GM03348 (cell line): ENCODE measurements at regions not wholly inside any gene's neighbourhood (a gene's known extent, or its start where the extent isn't known, plus 50 kb on each side); places are given as distances from the start of the nearest gene placed in this dataset.

ENCODE experiments used
- DNase-seq: peaks from one replicate; pipeline ENCODE4 v3.0.0; 2012; ENCODE audit warnings: low spot score

DNA sequence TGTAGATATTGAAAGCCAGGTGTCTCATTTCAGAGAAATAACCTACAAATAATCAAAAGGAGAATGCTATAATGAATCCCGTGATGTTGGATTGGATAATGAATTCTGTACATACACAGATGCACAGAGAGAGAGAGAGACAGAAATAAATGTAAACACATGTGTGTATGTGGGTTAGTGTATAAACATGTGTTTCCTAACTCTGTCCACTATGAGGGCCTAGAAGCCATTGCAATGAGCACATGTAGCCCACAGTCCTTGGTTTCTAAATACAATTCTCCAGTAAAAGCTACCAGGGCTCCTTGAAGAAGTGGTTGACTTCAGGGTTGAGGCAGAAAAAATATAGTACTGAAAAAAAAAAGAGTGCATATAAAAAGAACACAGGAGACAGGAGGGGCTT lies 109.5 kb downstream of the INHBB start:
- no peak for DNase-seq

DNA sequence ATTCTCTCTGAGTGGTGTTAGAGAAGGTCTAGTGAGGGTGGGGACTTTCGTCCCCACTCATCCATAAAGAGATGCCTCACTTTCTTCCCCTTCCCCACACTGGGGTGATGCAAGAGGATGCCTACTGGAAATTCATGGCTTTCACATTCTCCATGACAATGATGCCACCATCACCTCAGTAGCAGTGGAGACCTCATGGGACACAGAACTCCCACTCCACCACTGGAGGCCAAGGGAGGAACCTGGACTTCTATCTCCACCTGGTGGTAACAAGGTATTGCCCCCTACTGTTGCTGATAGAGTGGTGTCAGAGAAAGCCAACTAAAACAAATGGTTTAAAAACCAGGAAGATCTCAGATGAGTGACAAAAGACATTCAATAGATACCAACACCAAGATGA lies 110.9 kb downstream of the INHBB start:
- DNase-seq = no peak

DNA sequence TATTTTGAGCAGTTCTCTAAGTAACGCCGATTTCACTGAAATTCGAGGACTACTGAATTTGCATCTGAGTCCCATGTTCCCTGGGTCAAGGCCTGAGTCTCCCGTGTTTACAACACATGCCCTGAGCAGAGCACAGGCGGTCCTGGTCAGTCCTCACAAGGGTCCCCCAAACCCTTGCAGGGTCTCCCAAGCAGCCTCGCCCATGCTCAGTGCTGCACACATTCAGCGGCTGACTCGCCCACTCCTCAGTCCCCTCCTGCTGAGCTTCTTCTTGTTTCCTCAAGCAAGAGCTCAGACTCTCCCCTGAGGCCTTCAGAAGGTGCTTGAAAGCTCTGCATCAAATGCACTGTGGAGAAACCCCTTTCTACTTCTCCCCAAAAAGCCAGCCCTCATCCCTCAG lies 114.6 kb downstream of the INHBB start:
- no peak for DNase-seq

DNA sequence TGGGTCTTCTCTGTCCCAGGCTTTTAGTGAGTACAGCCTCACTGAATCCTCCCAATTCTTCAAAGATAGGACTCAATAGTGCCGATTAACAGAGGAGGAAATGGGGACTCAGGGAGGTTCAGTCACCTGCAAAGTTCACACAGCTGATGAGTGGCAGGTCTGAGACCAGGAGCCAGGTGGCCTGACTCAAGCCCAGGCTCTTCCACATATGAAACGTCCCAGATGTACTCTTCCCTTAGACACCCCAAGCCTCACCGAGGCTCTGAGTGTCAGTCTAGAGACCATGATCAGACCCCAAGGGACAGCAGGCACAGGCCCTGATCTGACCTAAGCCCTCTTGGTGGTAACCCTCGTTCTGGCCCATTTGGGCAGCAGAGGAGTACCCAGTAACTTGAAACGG lies 115.2 kb downstream of the INHBB start:
- no peak for DNase-seq

DNA sequence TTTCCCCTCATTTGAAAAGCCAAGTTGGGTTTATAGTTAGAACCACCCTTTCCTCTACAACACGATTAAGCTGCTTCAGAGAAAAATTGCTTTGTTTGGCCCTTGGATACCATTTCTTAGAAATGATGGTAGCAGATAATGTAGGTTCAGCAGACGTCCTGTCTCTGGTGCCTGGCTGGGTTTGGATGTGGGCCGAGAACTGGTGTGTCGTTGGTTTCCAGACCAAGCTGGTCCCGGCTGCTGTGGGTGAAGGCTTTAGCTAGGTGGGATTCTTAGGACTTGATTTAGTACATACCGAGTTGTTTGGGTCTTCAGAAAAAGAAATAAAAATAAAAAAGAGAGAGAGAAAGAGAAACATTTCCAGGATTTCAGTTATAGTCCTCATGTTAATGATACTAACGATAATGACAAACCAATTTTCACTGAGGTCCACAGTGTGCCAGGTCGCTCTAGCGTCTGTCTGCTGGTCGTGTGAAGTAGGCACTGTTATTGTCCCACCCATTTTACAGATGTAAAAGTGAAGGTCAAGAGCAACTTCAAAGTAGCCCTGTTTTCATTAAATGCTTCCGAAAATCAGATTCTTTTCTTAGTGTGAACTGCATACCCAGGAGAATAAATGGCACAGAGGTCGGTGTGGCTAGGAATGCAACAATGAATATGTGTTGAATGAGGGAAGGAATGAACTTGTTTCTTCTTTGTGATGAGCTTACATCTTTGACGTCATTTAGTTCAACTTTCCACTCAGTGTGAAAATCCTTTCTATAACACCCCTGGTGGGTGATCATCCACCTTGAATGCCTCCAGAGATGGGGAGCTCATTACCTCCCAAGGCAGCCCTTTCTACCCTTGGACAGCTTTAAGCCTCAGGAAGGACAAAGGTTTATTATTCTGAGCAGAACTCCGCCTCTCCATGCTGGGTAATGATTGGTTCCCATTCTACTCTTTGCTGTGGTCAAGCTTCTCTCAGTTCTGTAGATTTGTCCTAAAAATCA lies 115.9 kb downstream of the INHBB start:
- no peak for DNase-seq

DNA sequence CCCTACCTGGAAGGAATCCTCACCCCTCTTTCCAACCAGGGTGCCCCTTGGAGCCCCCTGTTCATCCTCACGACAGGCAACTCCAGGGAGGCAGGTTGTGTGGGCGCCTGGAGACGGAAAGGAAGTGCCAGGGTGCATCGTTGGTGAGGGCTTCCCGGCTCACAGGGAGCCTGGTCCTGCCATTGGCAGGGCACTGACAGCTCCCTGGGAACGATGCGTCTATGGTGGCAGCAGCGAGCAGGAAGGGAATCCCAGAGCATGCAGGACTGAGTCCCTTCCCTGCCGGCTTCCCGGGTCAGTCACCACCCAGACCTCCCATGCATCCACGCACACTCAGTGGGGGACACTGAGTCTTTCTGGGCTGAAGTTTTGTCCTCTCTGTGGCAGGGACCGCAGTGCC lies 117.6 kb downstream of the INHBB start:
- DNase-seq = no peak

DNA sequence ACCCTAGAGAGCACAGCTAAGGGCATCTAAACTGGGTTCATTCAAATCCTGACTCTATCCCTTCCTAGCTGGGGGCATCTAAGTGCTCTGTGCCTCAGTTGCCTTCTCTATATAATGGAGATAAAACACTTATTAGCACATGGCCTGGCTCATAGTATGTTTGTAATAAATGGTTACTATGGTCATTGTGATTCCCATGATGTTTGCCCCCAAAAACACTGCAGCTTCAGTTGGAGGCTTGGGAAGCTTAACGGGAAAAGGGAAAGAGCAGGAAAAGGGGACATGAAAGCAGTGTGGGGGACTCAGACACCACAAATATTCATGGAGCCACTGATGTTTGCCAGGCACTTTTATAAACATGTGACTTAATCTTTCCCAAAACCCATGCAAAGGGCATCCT lies 118.1 kb downstream of the INHBB start:
- no peak for DNase-seq

DNA sequence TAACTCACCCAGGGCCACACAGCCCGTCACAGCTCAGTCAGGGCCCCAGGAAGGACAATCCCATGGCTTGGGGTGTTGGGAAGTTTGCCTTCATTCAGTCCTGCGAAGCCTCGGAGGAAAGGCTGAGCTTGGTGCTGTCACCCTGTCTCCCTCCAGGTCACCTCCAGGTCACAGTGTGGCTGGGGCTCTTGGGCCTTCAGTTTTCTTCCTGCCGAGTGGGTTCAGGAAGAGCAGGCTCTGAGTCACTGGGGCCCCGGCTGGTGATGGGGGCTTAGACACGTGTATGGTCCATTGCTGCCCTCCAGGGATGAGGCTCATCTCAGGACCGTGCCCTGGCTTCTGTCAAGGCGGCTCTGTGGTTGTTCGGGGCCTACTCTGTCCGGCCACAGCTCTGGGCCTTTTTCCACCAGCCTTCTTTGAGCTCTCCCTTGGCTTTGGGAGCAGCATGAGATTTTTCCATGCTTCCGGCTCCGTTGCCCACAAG lies 118.6 kb downstream of the INHBB start:
- no peak for DNase-seq

DNA sequence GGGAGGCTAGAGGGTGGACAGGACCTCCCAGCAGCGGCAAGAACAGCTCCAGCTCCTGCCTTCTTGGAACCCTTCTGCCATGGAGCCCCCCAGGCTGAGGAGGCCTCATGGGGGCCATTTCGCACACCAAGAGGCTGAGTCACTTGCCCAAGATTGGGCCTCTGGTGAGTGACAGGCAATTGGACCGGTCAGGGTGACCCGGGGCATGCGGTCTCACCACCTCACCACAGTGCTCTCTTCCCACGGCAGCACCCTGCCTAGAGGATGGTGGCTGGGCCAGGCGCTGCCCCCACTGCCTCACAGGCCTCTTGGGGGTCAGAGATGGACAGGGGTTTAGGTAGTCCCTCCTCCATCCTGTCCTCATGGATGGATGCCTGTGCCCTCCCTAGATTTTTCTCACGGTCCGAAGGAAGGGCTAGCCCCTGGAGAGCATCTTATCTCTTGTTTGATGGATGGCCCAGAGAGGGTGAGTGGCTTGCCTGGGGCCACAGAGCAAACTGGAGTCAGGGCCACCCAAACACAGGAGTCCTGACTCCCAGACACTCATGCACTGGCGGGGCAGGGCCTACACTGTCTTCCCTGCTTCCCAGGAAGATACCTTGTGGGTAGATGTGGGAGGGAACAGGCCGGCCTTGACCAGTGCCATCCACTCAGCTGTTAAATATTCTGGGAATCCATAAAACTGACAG lies 119.2 kb downstream of the INHBB start:
- DNase-seq = no peak

DNA sequence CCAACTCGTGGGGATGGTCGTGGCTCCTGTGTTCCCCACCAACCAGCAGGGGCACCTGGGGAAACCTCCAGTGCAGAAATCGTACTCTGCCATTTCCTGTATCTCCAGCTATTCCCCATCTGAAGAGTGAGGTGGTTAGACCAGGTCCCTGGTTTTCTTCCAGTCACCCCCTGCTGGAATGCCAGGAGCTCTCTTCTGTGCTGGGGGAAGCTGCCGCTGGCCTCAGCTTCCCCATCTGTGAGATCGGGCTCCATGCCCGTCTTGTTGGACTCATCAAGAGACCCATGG lies 119.7 kb downstream of the INHBB start:
- DNase-seq = no peak

DNA sequence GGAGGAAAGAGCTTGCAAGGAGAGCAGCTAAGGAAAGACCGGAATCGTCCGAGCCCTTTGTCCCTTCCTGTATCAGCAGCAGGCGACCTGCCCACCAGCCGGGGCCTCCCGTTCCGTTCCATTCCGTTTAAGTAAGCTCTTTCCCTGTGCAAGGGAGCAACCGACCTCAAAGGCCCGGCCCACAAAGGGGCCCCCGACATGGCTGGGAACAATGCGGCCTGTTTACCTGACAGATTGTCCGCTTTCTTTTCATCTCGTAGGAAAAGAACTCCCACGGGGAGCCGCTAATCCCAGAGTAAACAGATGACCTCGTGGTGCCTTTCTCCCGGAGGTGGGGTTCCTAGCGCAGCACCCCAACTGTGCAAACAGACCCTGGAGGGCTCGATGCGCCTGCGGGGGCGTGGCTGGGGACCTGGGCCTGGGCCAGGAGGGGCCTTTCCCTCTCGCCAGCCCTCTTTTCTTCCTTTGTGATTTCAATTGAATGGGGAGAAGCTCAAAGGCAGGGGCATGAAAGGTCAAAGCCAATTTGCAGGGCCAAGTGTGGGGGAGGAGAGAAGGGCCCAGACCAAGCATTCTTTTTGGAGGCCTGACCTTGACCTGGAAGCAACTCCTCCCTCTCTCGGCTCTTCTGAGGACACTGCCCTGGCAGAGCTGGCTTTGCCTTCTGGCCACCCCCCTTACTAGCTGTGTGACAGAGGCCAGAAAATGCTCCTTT lies 120.2 kb downstream of the INHBB start:
- no peak for DNase-seq

DNA sequence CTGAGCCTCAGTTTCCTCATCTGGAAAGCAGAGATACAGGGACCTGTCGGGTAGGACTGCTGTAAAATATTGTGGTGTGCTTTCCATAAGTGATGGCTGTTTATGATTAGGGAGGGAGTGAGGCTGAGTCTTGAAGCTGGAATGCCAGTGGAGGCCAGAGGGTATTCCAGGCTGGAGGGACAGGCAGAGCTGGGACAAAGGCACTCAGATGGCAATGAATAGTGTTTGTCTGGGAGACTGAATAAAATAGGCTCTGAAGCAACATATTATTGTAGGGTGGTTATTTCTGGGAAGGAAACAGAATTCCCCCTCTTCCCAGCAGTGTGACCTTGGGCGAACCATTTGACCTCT lies 120.7 kb downstream of the INHBB start:
- peak; percentile 32 for DNase-seq

DNA sequence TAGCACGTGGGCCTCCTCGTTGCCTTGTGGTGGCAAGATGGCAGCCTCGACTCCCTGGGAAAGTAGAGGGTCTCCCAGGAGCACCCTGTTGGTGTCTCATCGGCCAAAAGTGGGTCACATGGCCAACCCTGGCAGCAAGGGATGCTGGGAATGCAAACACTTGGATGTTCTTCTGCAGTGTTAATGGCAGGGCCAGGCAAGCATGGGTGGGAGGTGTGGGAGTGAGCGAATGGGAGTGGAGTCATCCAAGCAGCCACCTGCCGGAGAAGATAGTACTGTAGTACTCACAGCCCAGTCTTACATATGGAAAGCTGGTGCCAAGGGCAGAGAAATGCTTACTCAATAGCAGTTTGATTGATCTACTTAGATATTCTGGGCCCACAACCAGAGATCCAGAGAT lies 122.2 kb downstream of the INHBB start:
- DNase-seq = no peak

DNA sequence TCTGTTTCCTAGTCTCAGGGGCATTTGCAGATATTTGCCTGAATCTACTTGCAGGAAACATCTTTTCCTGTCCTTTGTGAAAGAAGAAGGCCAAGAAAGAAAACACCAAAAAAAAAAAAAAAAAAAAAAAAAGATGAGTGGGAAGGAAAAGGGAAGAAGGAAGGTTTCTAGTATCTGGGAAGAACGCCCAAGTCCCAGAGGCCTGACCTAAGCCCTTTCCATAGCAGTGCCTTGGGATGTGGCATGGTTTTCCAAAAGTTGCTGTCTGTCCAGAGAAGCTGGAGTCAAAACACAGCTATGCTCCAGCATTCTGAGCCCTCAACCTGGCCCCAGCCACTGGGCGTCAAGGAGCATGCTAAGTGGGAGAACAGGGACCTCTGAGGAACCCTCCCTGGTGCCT lies 123.5 kb downstream of the INHBB start:
- DNase-seq = peak; percentile 61

DNA sequence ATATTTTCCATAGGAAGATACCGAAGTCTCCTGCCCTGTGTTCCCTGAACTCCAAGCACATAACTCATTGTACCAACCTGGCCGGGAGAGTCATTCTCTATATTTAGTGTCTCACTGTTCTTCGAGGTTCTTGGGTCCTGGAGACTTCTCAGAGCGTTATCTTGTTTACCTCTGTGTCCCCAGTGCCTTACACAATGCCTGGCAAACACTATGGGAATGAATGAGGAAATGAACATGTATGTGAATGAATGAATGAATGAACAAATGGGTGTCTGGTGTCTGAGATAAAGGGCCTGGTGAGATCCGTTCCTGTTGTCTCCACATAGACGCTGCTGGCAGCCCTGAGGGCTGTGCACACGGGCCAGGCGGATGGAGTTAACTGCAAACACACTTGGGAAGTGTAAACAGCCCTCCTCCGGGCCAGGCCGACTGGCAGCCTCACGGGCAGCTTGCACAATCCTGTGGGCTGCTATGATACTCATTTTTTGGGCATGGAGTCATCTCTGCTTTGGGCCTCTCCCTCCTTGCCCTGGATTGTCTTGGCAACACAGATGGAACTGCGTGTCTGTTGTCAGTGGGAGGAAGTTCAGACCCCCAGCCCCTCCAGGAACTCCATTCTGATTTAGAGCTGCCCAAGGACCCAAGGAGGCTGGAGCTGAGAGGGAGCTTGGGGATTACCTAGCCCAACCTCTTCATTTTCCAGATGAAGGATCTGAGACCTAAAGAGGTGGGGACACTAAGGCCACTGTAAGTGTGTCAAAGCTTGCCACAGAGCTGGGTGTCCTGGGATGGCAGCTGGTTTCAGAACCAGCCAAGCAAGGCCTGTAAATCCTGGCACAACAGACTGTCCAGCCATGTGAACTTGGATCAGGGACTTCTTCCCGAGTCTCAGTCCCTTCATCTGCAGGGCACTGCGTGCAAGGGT lies 124.4 kb downstream of the INHBB start:
- DNase-seq = peak; percentile 96

DNA sequence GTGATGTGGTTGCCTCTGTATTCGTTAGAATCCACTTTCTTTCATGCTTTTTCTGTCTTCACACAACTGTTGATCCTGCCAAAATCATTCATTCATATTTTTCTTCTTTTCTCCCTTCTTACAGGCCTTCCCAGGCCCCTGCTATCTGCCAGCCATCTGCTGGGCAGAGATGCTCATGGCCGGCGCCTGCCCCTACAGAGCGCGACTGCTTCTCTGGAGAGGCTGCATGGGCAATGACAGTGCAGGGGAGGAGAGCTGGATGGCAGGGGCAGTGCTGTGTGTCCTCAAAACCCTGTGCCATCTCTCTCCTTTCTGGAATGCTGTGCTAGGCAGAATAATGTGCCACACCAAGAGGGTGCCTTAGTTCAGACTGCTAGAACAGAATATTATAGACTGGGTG lies 125.2 kb downstream of the INHBB start:
- no peak for DNase-seq

DNA sequence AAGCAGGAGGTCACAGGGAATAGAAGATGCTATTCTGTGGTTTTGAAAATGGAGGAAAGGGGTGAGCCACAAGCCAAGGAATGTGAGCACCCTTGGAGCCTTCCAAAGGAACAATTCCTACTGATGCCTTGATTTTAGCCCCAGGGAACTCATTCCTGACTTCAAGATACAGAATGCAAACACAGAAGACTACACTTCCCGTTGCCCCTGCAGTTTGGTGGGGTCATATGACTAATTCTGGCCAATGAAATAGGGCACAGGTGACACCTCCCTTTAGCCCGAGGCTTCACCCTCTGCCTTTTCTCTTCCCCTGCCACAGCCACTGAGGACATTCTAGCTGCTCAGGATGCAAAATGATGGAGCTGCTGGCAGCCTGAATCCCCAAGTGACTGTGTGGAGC lies 126.1 kb downstream of the INHBB start:
- DNase-seq = no peak

DNA sequence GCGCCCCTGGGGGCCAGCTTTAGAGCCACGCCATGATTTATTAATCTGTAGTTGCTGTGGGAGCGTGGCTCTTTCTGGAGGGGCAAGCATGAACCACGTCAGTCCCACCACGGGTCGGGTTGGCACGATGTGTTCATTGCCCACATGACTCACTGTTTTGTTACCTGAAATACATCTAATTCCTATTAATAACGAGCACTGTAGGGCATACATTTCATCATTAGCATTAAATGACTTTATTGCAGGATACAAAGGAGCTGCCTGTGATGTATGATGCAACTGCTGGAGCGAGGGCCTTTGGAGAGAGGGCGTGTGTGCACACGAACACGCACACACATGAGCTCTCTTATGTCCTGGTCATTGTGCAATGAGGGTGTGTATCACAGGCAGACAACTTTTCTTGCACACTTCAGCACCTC lies 127.0 kb downstream of the INHBB start:
- no peak for DNase-seq

DNA sequence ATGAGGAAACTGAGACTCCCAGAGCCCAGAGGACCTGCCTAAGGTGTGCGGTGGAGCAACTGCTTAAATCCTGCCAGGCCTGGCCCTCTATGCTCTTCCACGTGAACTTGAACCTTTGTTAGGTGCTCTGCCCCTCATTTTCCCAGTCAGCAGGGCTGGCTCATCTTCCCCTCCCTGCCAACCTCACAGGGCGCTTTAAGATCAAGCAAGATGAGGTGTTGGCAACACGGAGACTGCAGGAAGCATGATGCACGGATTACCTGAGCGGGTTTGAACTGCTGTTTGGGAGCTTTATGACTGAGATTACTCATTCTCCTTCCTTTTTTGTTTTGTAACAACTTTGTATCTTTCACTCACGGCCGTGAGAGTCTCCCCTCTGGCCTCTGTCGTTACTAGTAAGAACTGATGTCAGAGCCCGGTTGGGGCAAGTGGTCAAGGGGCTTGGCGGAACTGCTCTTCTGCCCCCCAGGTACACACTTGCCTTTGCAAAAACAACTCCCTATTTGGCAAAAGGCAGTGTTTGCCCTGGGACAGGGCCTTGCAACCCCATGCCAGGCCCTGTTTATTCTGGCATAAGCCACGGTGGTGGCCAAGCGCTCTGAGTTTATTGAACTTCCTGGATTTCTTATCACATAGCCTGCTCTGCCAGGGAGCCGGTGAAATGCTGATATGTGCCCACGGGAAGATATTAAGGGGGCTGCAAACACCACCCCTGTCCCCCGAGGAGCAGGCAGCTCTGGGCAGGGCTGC lies 127.8 kb downstream of the INHBB start:
- DNase-seq = no peak

DNA sequence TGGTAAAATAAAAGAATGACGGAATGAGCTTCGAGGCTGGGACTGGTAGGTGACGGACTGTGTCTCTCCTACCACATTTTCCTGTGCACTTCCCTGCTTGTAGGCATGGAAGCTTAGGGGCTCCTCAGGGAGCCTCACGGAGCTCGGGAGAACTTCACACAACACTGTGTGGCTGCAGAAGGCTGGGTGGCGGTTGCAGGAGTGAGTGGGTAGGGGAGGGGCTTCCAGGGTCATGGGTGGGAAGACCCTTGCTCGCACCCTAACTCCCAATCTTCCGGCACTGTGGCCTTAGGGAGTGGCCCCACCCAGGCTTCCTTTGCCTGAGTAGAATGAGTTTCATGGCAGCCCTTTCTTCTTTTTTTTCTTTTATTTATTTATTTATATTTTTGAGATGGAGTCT lies 128.6 kb downstream of the INHBB start:
- no peak for DNase-seq

DNA sequence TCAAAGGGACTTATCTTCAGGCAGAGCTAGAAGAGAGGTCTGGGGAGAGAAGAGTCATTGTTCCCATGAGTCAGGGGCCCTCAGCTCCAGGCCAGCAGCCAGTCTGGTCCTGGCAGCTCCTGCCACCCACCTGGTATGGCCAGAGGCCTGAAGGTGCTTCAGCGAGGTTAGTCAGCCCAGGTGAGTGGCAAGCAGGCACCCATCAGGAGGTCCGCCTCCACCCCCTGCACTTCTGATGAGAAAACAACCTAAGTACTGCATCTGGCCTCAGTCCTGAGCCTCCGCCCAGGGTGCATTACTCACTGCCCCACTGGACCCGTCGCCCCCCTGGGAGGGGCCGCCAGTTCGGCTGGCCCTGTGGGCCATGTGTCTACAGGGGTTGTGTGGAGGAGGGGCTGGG lies 130.2 kb downstream of the INHBB start:
- no peak for DNase-seq
